ENCODE measurements at regions not wholly inside any gene's neighbourhood (a gene's known extent, or its start where the extent isn't known, plus 50 kb on each side); places are given as distances from the start of the nearest gene placed in this dataset.

DNA sequence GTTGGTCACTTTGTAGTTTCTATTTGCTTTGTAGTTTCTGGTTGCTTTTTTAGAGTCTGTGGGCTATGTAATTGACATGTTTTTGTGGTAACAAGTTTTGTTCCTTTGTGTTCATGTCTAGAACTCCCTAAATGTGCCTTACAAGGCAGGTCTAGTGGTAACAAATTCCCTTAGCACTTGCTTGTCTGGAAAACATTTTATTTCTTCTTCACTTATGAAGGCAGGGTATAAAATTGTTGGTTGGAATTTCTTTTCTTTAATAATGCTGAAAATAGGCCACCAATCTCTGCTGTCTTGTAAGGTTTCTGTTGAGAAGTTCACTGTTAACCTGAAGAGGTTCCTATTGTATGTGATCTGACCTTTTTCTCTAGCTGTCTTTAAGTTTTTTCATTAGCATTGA, 383.6 kb downstream of the EPHA7 start:
- Histone ChIP-seq H2AFZ (ENCODE audit: control insufficient read depth, low read depth, low read length) (no peak overlapping the region), H3K27ac (ENCODE audit: control insufficient read depth, insufficient read depth) (no peak overlapping the region), H3K79me2 (ENCODE audit: control insufficient read depth, insufficient read depth, low read length) (no peaks in the 10 kb centered on the region), H3K4me1 (ENCODE audit: control insufficient read depth, insufficient read depth, low read length) (no peaks in the 10 kb centered on the region), H3K27me3 (replicated peaks in 1 of 2; ENCODE audit: control insufficient read depth in 2 of 2, insufficient read depth in 2 of 2, low read length in 1 of 2) (no peaks in the 10 kb centered on the region), H3K4me3 (no peak overlapping the region), H3K36me3 (ENCODE audit: control insufficient read depth in 2 of 2, insufficient read depth in 2 of 2, low read length in 1 of 2) (no peaks in the 10 kb centered on the region), H3K4me2 (ENCODE audit: control insufficient read depth, insufficient read depth) (no peak overlapping the region), H4K20me1 (ENCODE audit: control insufficient read depth, insufficient read depth) (no peaks in the 10 kb centered on the region), H3K9me3 (replicated peaks; ENCODE audit: control insufficient read depth, insufficient read depth, low read length) (no peaks in the 10 kb centered on the region), H3K9ac (ENCODE audit: control insufficient read depth, insufficient read depth, low read length) (no peak overlapping the region)
- SMC1A ChIA-PET (ENCODE audit: uncharacterized antibody, unreplicated experiment), result interaction anchor here (0.8 kb wide), 1 partner anchor 11 kb away, joined by 4 read pairs; no protein-coding TSS in a partner anchor
- intact Hi-C loops (cut with micrococcal nuclease; ENCODE audit: unreplicated experiment), result loop anchor here (5.0 kb wide), 1 partner anchor 387 kb away; no protein-coding TSS in a partner anchor
- no TSS peak for BruUV-seq (replicated peaks)
- DNase-seq (ENCODE audit: low read depth, low spot score) (no peak), FAIRE-seq (no peak), ATAC-seq (no peak)
- in situ Hi-C loops (cut with MboI), result no loop called here
- POLR2A ChIA-PET, result no interaction called here
- RAD21 ChIA-PET (ENCODE audit: unreplicated experiment), result no interaction called here
- CTCF ChIA-PET, result interaction anchor here (3.1 kb wide), 1 partner anchor 388 kb away, joined by 20 read pairs; no protein-coding TSS in a partner anchor
- TF ChIP-seq CHD1 (IDR thresholded peaks at IDR 0.05; ENCODE audit: low read depth, low read length), result no peak

DNA sequence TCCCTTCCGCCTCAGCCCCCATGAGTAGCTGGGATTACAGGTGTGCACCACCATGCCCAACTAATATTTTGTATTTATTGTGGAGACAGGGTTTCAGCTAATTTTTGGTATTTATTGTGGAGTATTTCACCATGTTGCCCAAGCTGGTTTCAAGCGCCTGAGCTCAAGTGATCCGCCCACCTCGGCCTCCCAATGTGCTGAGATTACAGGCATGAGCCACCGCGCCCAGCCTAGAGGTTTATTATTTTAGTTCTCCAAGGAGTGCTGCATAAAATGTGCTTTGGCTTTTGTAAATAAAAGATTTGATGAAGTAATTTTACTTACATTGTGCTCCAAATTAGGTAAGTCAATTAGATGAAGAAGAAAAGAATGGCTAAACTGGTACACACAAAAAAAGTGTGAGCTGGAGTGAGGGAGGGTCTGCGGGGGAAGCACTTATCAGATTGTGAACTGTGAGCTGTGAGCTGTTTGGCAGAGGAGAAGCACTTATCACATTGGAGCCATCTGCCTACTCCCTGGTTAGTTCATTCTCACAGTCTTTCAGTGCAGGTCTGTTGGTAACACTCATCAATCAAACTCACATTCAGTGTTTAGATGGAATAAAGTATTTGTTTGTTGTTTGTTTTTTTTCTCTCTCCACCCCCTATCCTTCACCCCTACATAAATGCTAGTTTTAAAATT, 398.0 kb downstream of the EPHA7 start:
- SMC1A ChIA-PET (ENCODE audit: uncharacterized antibody, unreplicated experiment), result no interaction called here
- FAIRE-seq (no peak), DNase-seq (ENCODE audit: low read depth, low spot score) (no peak), ATAC-seq (no peak)
- TF ChIP-seq POU2F2 (IDR thresholded peaks at IDR 0.05; ENCODE audit: borderline replicate concordance, low read depth, low read length) (no peak), RUNX3 (IDR thresholded peaks at IDR 0.05; ENCODE audit: low read length) (no peak), SMAD5 (IDR thresholded peaks at IDR 0.05; ENCODE audit: low read depth) (no peak)
- BruUV-seq (replicated peaks), result no TSS peak
- Histone ChIP-seq H3K27ac (ENCODE audit: control insufficient read depth, insufficient read depth) (no peak overlapping the region), H3K4me3 (no peak overlapping the region), H3K4me1 (ENCODE audit: control insufficient read depth, insufficient read depth, low read length) (no peaks in the 10 kb centered on the region), H3K4me2 (ENCODE audit: control insufficient read depth, insufficient read depth) (no peak overlapping the region), H3K36me3 (ENCODE audit: control insufficient read depth in 2 of 2, insufficient read depth in 2 of 2, low read length in 1 of 2) (no peaks in the 10 kb centered on the region), H4K20me1 (ENCODE audit: control insufficient read depth, insufficient read depth) (no peaks in the 10 kb centered on the region), H3K9ac (ENCODE audit: control insufficient read depth, insufficient read depth, low read length) (no peak overlapping the region), H3K79me2 (ENCODE audit: control insufficient read depth, insufficient read depth, low read length) (no peaks in the 10 kb centered on the region), H2AFZ (ENCODE audit: control insufficient read depth, low read depth, low read length) (no peak overlapping the region), H3K9me3 (replicated peaks; ENCODE audit: control insufficient read depth, insufficient read depth, low read length) (no peaks in the 10 kb centered on the region), H3K27me3 (replicated peaks in 1 of 2; ENCODE audit: control insufficient read depth in 2 of 2, insufficient read depth in 2 of 2, low read length in 1 of 2) (no peaks in the 10 kb centered on the region)
- POLR2A ChIA-PET, result no interaction called here
- CTCF ChIA-PET, result interaction anchor here (1.2 kb wide), 1 partner anchor 211 kb away, joined by 3 read pairs; no protein-coding TSS in a partner anchor
- RAD21 ChIA-PET (ENCODE audit: unreplicated experiment), result no interaction called here
- in situ Hi-C loops (cut with MboI), result no loop called here
- intact Hi-C loops (cut with micrococcal nuclease; ENCODE audit: unreplicated experiment), result no loop called here
- WGBS (ENCODE audit: insufficient coverage, insufficient replicate concordance, low lambda C conversion rate, missing lambda C conversion rate), result 21% methylated on average over 7 of the region's 7 CpGs

Measured in GM12878 (cell line).